ENCODE measurements at regions not wholly inside any gene's neighbourhood (a gene's known extent, or its start where the extent isn't known, plus 50 kb on each side); places are given as distances from the start of the nearest gene placed in this dataset.

- Histone ChIP-seq H3K27me3 (replicated peaks; ENCODE audit: control insufficient read depth, insufficient read depth, low read length) (peaks cover 10% of the 10 kb centered on the region), H3K9ac (ENCODE audit: low read length) (peak overlapping the region; percentile 69), H3K9me3 (ENCODE audit: control insufficient read depth, low read length) (no peaks in the 10 kb centered on the region), H3K4me1 (ENCODE audit: control insufficient read depth, insufficient read depth, low read length) (peaks cover 33% of the 10 kb centered on the region), H3K4me3 (ENCODE audit: low read length) (peak overlapping the region; percentile 12), H3K36me3 (ENCODE audit: control insufficient read depth, insufficient read depth, low read length, severe bottlenecking) (no peaks in the 10 kb centered on the region)
- peak; percentile 62 for DNase-seq (ENCODE audit: low read depth)
Measured at GRCh38 chr10:43905512-43906236, 257.0 kb upstream of the ZNF32 start.

DNA sequence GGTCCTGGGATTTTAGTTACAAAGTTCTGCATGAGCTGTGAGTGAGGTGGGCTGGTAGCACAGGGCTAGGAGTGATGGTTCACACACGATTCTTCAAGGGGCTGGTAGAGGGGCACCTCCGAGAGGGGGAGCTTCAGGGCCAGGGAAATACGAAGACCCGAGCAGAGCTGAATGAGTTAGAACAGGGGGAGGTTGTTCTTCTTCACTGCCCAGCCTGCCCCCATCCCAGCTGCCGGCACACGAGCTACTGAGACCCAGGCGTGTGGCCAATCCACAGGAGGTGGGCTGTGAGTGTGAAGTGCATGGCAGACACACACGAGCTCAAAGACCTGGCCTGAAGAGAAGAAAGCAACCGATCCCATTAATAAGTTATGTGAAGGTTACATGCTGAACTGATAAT, 256.2 kb upstream of the ZNF32 start:
- Histone ChIP-seq H3K27me3 (replicated peaks; ENCODE audit: control insufficient read depth, insufficient read depth, low read length) (peaks cover 10% of the 10 kb centered on the region), H3K4me3 (ENCODE audit: low read length) (no peak overlapping the region), H3K36me3 (ENCODE audit: control insufficient read depth, insufficient read depth, low read length, severe bottlenecking) (no peaks in the 10 kb centered on the region), H3K4me1 (ENCODE audit: control insufficient read depth, insufficient read depth, low read length) (peaks cover 28% of the 10 kb centered on the region), H3K9ac (ENCODE audit: low read length) (no peak overlapping the region), H3K9me3 (ENCODE audit: control insufficient read depth, low read length) (no peaks in the 10 kb centered on the region)
- no peak for DNase-seq (ENCODE audit: low read depth)

GRCh38 chr10:43904301-43904700, 255.6 kb upstream of the ZNF32 start:
- no peak for DNase-seq (ENCODE audit: low read depth)
- H3K9ac ChIP-seq (ENCODE audit: low read length) = no peak overlapping the region
- peaks cover 10% of the 10 kb centered on the region for H3K27me3 ChIP-seq (replicated peaks; ENCODE audit: control insufficient read depth, insufficient read depth, low read length)
- no peak overlapping the region for H3K4me3 ChIP-seq (ENCODE audit: low read length)
- H3K36me3 ChIP-seq (ENCODE audit: control insufficient read depth, insufficient read depth, low read length, severe bottlenecking) = no peaks in the 10 kb centered on the region
- H3K9me3 ChIP-seq (ENCODE audit: control insufficient read depth, low read length) = no peaks in the 10 kb centered on the region
- H3K4me1 ChIP-seq (ENCODE audit: control insufficient read depth, insufficient read depth, low read length) = peaks cover 33% of the 10 kb centered on the region

DNA sequence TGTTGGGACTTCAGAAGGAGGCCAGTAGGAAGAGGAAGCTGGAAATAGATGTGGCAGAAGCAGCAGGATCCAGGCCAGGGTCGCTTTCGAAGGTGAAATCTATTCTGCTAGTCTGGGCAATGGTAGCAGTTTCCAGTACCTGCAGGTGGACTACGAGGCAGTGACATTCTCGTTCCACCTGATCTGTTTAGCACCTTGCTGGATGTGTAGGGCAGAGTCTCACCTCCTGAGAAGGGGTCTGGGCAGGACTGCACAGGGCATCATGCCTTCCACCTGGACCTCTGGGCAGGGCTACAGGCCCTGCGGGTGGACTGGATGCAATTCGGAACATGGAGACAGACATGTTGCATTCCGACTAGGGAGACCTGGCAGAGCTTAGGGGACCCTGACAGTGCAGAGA, 254.8 kb upstream of the ZNF32 start:
- no peak overlapping the region for H3K4me3 ChIP-seq (ENCODE audit: low read length)
- no peaks in the 10 kb centered on the region for H3K36me3 ChIP-seq (ENCODE audit: control insufficient read depth, insufficient read depth, low read length, severe bottlenecking)
- H3K9me3 ChIP-seq (ENCODE audit: control insufficient read depth, low read length) = no peaks in the 10 kb centered on the region
- DNase-seq (ENCODE audit: low read depth) = no peak
- H3K4me1 ChIP-seq (ENCODE audit: control insufficient read depth, insufficient read depth, low read length) = peaks cover 42% of the 10 kb centered on the region
- H3K9ac ChIP-seq (ENCODE audit: low read length) = no peak overlapping the region
- H3K27me3 ChIP-seq (replicated peaks; ENCODE audit: control insufficient read depth, insufficient read depth, low read length) = peaks cover 10% of the 10 kb centered on the region

DNA sequence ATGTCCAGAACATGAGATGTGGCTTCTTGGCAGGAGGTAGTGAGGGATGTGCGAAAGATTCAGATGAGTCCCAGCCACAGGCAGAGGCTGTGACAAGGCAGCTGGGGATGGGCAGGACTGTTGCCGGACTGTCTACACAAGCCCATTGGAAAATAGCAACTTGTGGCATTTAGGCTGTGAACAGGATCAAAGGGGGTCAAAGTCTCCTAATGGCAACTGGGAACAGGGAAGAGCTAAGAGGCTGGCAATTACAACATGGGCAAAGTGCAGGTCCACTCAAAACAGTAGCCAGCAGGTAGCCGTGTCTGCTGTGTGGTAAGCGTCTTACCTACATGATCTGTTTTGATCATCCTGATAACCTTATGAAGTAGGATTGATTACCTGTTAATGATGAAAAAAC, 254.2 kb upstream of the ZNF32 start:
- Histone ChIP-seq H3K36me3 (ENCODE audit: control insufficient read depth, insufficient read depth, low read length, severe bottlenecking) (no peaks in the 10 kb centered on the region), H3K9ac (ENCODE audit: low read length) (no peak overlapping the region), H3K27me3 (replicated peaks; ENCODE audit: control insufficient read depth, insufficient read depth, low read length) (peaks cover 10% of the 10 kb centered on the region), H3K4me1 (ENCODE audit: control insufficient read depth, insufficient read depth, low read length) (peaks cover 42% of the 10 kb centered on the region), H3K9me3 (ENCODE audit: control insufficient read depth, low read length) (no peaks in the 10 kb centered on the region), H3K4me3 (ENCODE audit: low read length) (no peak overlapping the region)
- no peak for DNase-seq (ENCODE audit: low read depth)

- DNase-seq (ENCODE audit: low read depth) = no peak
- Histone ChIP-seq H3K4me1 (ENCODE audit: control insufficient read depth, insufficient read depth, low read length) (peaks cover 40% of the 10 kb centered on the region), H3K27me3 (replicated peaks; ENCODE audit: control insufficient read depth, insufficient read depth, low read length) (peaks cover 10% of the 10 kb centered on the region), H3K36me3 (ENCODE audit: control insufficient read depth, insufficient read depth, low read length, severe bottlenecking) (no peaks in the 10 kb centered on the region), H3K4me3 (ENCODE audit: low read length) (no peak overlapping the region), H3K9me3 (ENCODE audit: control insufficient read depth, low read length) (no peaks in the 10 kb centered on the region), H3K9ac (ENCODE audit: low read length) (no peak overlapping the region)
Measured at GRCh38 chr10:43901744-43902504, 253.2 kb upstream of the ZNF32 start.

GRCh38 chr10:43901302-43901701, 252.6 kb upstream of the ZNF32 start:
- Histone ChIP-seq H3K9me3 (ENCODE audit: control insufficient read depth, low read length) (no peaks in the 10 kb centered on the region), H3K9ac (ENCODE audit: low read length) (no peak overlapping the region), H3K4me3 (ENCODE audit: low read length) (no peak overlapping the region), H3K4me1 (ENCODE audit: control insufficient read depth, insufficient read depth, low read length) (peaks cover 34% of the 10 kb centered on the region), H3K36me3 (ENCODE audit: control insufficient read depth, insufficient read depth, low read length, severe bottlenecking) (no peaks in the 10 kb centered on the region), H3K27me3 (replicated peaks; ENCODE audit: control insufficient read depth, insufficient read depth, low read length) (peaks cover 10% of the 10 kb centered on the region)
- peak; percentile 34 for DNase-seq (ENCODE audit: low read depth)

DNA sequence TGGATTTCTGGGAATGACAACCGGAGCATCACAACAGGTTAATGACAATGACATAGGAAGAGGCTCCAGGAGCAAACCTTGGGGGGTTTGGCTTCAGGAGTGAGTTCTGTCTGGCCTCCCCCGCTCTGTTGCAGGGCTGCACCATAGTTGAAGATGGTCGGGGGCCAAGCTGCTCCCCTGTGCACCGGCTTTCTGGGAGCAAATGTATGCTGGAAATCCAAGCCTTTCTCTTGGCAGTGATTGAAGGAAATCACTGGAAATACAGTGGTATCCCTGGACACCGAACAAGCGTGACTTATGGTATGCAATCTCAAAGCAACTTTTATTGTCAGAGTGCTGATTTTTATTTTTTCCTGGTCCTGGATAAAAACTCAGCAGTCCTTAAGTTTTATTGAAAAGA, 251.9 kb upstream of the ZNF32 start:
- no peak for DNase-seq (ENCODE audit: low read depth)
- H3K9ac ChIP-seq (ENCODE audit: low read length) = no peak overlapping the region

GRCh38 chr10:43899224-43899959, 250.7 kb upstream of the ZNF32 start:
- Histone ChIP-seq H3K9ac (ENCODE audit: low read length) (no peak overlapping the region), H3K4me3 (ENCODE audit: low read length) (no peak overlapping the region), H3K9me3 (ENCODE audit: control insufficient read depth, low read length) (no peaks in the 10 kb centered on the region), H3K4me1 (ENCODE audit: control insufficient read depth, insufficient read depth, low read length) (peaks cover 16% of the 10 kb centered on the region), H3K36me3 (ENCODE audit: control insufficient read depth, insufficient read depth, low read length, severe bottlenecking) (no peaks in the 10 kb centered on the region), H3K27me3 (replicated peaks; ENCODE audit: control insufficient read depth, insufficient read depth, low read length) (peaks cover 10% of the 10 kb centered on the region)
- peak; percentile 28 for DNase-seq (ENCODE audit: low read depth)

More for the DNA sequence above, 251.9 kb upstream of the ZNF32 start:
- Histone ChIP-seq H3K27me3 (replicated peaks; ENCODE audit: control insufficient read depth, insufficient read depth, low read length) (peaks cover 10% of the 10 kb centered on the region), H3K36me3 (ENCODE audit: control insufficient read depth, insufficient read depth, low read length, severe bottlenecking) (no peaks in the 10 kb centered on the region), H3K9me3 (ENCODE audit: control insufficient read depth, low read length) (no peaks in the 10 kb centered on the region), H3K4me1 (ENCODE audit: control insufficient read depth, insufficient read depth, low read length) (peaks cover 27% of the 10 kb centered on the region), H3K4me3 (ENCODE audit: low read length) (no peak overlapping the region)

GRCh38 chr10:43898592-43898991, 249.9 kb upstream of the ZNF32 start:
- Histone ChIP-seq H3K9me3 (ENCODE audit: control insufficient read depth, low read length) (no peaks in the 10 kb centered on the region), H3K4me1 (ENCODE audit: control insufficient read depth, insufficient read depth, low read length) (peaks cover 16% of the 10 kb centered on the region), H3K4me3 (ENCODE audit: low read length) (no peak overlapping the region), H3K36me3 (ENCODE audit: control insufficient read depth, insufficient read depth, low read length, severe bottlenecking) (no peaks in the 10 kb centered on the region), H3K9ac (ENCODE audit: low read length) (no peak overlapping the region), H3K27me3 (replicated peaks; ENCODE audit: control insufficient read depth, insufficient read depth, low read length) (peaks cover 5% of the 10 kb centered on the region)
- DNase-seq (ENCODE audit: low read depth) = no peak

GRCh38 chr10:43897765-43898419, 249.2 kb upstream of the ZNF32 start:
- no peaks in the 10 kb centered on the region for H3K36me3 ChIP-seq (ENCODE audit: control insufficient read depth, insufficient read depth, low read length, severe bottlenecking)
- H3K9ac ChIP-seq (ENCODE audit: low read length) = no peak overlapping the region
- H3K4me1 ChIP-seq (ENCODE audit: control insufficient read depth, insufficient read depth, low read length) = peaks cover 18% of the 10 kb centered on the region
- H3K9me3 ChIP-seq (ENCODE audit: control insufficient read depth, low read length) = no peaks in the 10 kb centered on the region
- no peak overlapping the region for H3K4me3 ChIP-seq (ENCODE audit: low read length)
- DNase-seq (ENCODE audit: low read depth) = no peak
- no peaks in the 10 kb centered on the region for H3K27me3 ChIP-seq (replicated peaks; ENCODE audit: control insufficient read depth, insufficient read depth, low read length)

All from adipocyte (in vitro differentiated cells).